HCT116 (cell line): ENCODE measurements at regions not wholly inside any gene's neighbourhood (a gene's known extent, or its start where the extent isn't known, plus 50 kb on each side); places are given as distances from the start of the nearest gene placed in this dataset.

Experiments used
- ATAC-seq: fragments of 200-7000 bp; cut with Tn5 transposase; 2 replicates; pipeline ENCODE4 v1.9.1; 2020; ENCODE audit warnings: mild to moderate bottlenecking, moderate library complexity
- BruUV-seq: library from RNA; stranded (reverse); fragments of 400-500 nt; replicated peaks from 2 replicates; lab custom pipeline; 2021; lab: Mats Ljungman, UMichigan
- CTCF ChIA-PET: fragments of 300-600 bp; sonication (Branson Sonifier 250); formaldehyde crosslinking; loops from one replicate; lab custom pipeline; 2021; ENCODE audit warnings: antibody characterized with exemption; lab: Charles Lee
- POLR2A ChIA-PET: fragments of 300-600, 350-600 bp; sonication (Branson Sonifier 250); formaldehyde crosslinking; loops from one replicate; lab custom pipeline; 2021; ENCODE audit warnings: antibody characterized with exemption; lab: Charles Lee
- RAD21 ChIA-PET, 2 experiments: fragments of 300-600 bp; sonication (Branson Sonifier 250); formaldehyde crosslinking; loops; one replicate each; lab custom pipeline; 2023; ENCODE audit warnings: low total read pairs in 2 of 2; ENCODE audit not compliant: uncharacterized antibody in 2 of 2, unreplicated experiment in 2 of 2, low non-redundant PET in 1 of 2; lab: Charles Lee
- DNase-seq: peaks from one replicate; pipeline ENCODE4 v3.0.0-alpha.2; 2010; ENCODE audit warnings: low read depth, low spot score
- H2AFZ ChIP-seq: fragments of 200-600 bp; shearing (Covaris generic), sonication (generic); 2 replicates; pipeline ENCODE4 v1.6.1; 2017; ENCODE audit warnings: low read depth, mixed run types, mixed read lengths, antibody characterized with exemption, low read length; ENCODE audit not compliant: poor library complexity, severe bottlenecking
- H3K27ac ChIP-seq: 2 replicates; pipeline ENCODE4 v1.5.1; 2012; ENCODE audit warnings: low read depth, low read length
- H3K27me3 ChIP-seq: fragments of 200-600 bp; sonication (generic); 2 replicates; pipeline ENCODE4 v1.6.1; 2016; ENCODE audit warnings: mixed run types, low read length, mixed read lengths; ENCODE audit not compliant: insufficient read depth
- H3K36me3 ChIP-seq, 2 experiments: fragments of 200-500 bp in 1 of 2; fragments of 200-600 bp in 1 of 2; sonication (Bioruptor generic) in 1 of 2; sonication (generic) in 1 of 2; 2 replicates each; pipeline versions ENCODE4 v1.5.1 to v1.6.1; 2014 to 2016; ENCODE audit warnings: low read length in 2 of 2, inconsistent platforms in 1 of 2, mixed read lengths in 1 of 2, mixed run types in 1 of 2; ENCODE audit not compliant: insufficient read depth in 2 of 2, control insufficient read depth in 1 of 2
- H3K4me1 ChIP-seq, 2 experiments: fragments of 200-600 bp in 1 of 2; sonication (generic) in 1 of 2; 2 replicates each; pipeline versions ENCODE4 v1.5.1 to v1.6.1; 2012 to 2017; ENCODE audit warnings: low read length in 2 of 2, inconsistent platforms in 1 of 2, mild to moderate bottlenecking in 1 of 2, mixed read lengths in 1 of 2, mixed run types in 1 of 2, moderate library complexity in 1 of 2; ENCODE audit not compliant: insufficient read depth in 2 of 2, control insufficient read depth in 1 of 2
- H3K4me2 ChIP-seq: fragments of 200-600 bp; sonication (generic); 2 replicates; pipeline ENCODE4 v1.6.1; 2017; ENCODE audit warnings: mixed run types, low read length, mixed read lengths
- H3K4me3 ChIP-seq, 2 experiments: fragments of 200-600 bp in 1 of 2; sonication (generic) in 1 of 2; replicated peaks in 1 of 2; 2 replicates each; pipeline ENCODE4 v1.5.1; 2011 to 2016; ENCODE audit warnings: low read length in 2 of 2, control low read depth in 1 of 2, low read depth in 1 of 2, mild to moderate bottlenecking in 1 of 2, mixed read lengths in 1 of 2, mixed run types in 1 of 2
- H3K79me2 ChIP-seq: fragments of 200-600 bp; sonication (generic); 2 replicates; pipeline ENCODE4 v1.6.1; 2017; ENCODE audit warnings: mild to moderate bottlenecking, mixed run types, low read length, moderate library complexity, mixed read lengths; ENCODE audit not compliant: insufficient read depth
- H3K9ac ChIP-seq: fragments of 200-600 bp; sonication (generic); 2 replicates; pipeline ENCODE4 v1.6.1; 2016; ENCODE audit warnings: low read length, mixed read lengths
- H3K9me2 ChIP-seq: fragments of 200-600 bp; sonication (generic), shearing (Covaris generic); 2 replicates; pipeline ENCODE4 v1.6.1; 2017; ENCODE audit warnings: mixed run types, mild to moderate bottlenecking, moderate library complexity; ENCODE audit not compliant: insufficient read depth
- H3K9me3 ChIP-seq, 2 experiments: fragments of 200-500 bp in 1 of 2; fragments of 200-600 bp in 1 of 2; sonication (Bioruptor generic) in 1 of 2; sonication (generic) in 1 of 2; 2 replicates each; pipeline ENCODE4 v1.6.1; 2014 to 2017; ENCODE audit warnings: low read length in 2 of 2, mixed read lengths in 2 of 2, inconsistent platforms in 1 of 2, low read depth in 1 of 2, mild to moderate bottlenecking in 1 of 2, mixed run types in 1 of 2, moderate library complexity in 1 of 2; ENCODE audit not compliant: control insufficient read depth in 1 of 2, insufficient read depth in 1 of 2
- H4K20me1 ChIP-seq: fragments of 200-600 bp; sonication (generic), shearing (Covaris generic); 2 replicates; pipeline ENCODE4 v1.6.1; 2017; ENCODE audit warnings: mixed run types, mild to moderate bottlenecking, moderate library complexity; ENCODE audit not compliant: insufficient read depth
- CBX3 ChIP-seq: IDR thresholded peaks from 2 replicates; pipeline ENCODE4 v1.6.1; 2012; ENCODE audit warnings: low read depth
- ELF1 ChIP-seq: IDR thresholded peaks from 2 replicates; pipeline ENCODE4 v1.6.1; 2012; ENCODE audit warnings: low read depth, borderline replicate concordance
- EZH2 ChIP-seq: fragments of 200-600 bp; sonication (generic); IDR thresholded peaks from 2 replicates; pipeline ENCODE4 v1.6.1; 2017; ENCODE audit warnings: antibody characterized with exemption, mixed run types
- EZH2phosphoT487 ChIP-seq: fragments of 200-600 bp; IDR thresholded peaks from 2 replicates; pipeline ENCODE4 v1.6.1; 2018; ENCODE audit warnings: antibody characterized with exemption, borderline replicate concordance
- POLR2A ChIP-seq: IDR thresholded peaks from 2 replicates; pipeline ENCODE4 v1.7.0; 2011; ENCODE audit warnings: borderline replicate concordance; ENCODE audit not compliant: insufficient read depth, insufficient read length; ENCODE audit errors: extremely low read depth
- POLR2AphosphoS5 ChIP-seq: IDR thresholded peaks from 2 replicates; pipeline ENCODE4 v1.6.1; 2011; ENCODE audit warnings: mild to moderate bottlenecking, low read depth, low read length, moderate library complexity
- REST ChIP-seq: IDR thresholded peaks from 2 replicates; pipeline ENCODE4 v1.6.1; 2012; ENCODE audit warnings: low read depth
- SRF ChIP-seq: IDR thresholded peaks from 2 replicates; pipeline ENCODE4 v1.6.1; 2012; ENCODE audit warnings: low read depth
- ZFX ChIP-seq: fragments of 450-650 bp; IDR thresholded peaks from 2 replicates; pipeline ENCODE4 v1.6.1; 2017
- ZNF274 ChIP-seq: fragments of 200-500 bp; sonication (Bioruptor generic); IDR thresholded peaks from 2 replicates; pipeline ENCODE4 v1.6.1; 2014; ENCODE audit warnings: mild to moderate bottlenecking, low read depth, low read length, inconsistent platforms
- intact Hi-C: fragments of 100-400 bp; cut with micrococcal nuclease; formaldehyde crosslinking; loops from 2 replicates; pipeline ENCODE4 v1.10.0; 2022
- TF ChIP-seq, protein P1 (sequence below), 3 experiments: fragments of 200-600 bp in 1 of 3; sonication (generic) in 1 of 3; IDR thresholded peaks in 2 of 3; conservative IDR thresholded peaks in 1 of 3; 2 replicates each; pipeline ENCODE4 v1.5.1; 2012 to 2017; ENCODE audit warnings: low read depth in 2 of 3, low read length in 2 of 3, antibody characterized with exemption in 1 of 3, borderline replicate concordance in 1 of 3, control low read depth in 1 of 3, mild to moderate bottlenecking in 1 of 3, mixed read lengths in 1 of 3, mixed run types in 1 of 3, moderate library complexity in 1 of 3; ENCODE audit not compliant: insufficient read depth in 1 of 3

DNA sequence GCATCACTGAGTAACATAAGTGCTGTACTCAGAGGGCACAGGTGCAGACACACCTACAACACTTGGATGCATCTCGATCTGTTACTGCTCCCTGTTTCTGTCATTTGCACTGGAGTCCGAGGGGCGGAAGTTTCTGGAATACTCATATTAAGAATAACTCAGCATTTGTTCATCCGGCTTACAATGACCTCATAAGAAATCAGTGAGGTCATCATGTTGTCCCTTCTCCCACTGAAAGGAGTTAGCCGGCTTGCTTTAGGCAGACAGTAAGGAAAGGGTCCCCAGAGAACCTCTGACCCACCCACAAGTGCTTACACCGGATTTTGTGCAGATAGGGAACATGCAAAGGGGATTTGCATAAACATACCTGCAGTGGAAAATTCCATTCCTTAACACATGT is 344.7 kb downstream of the HAPSTR1 start:
- DNase-seq = no peak
- no peak for TF ChIP-seq EZH2phosphoT487
- no peak for TF ChIP-seq ZFX
- no peak for TF ChIP-seq EZH2
- no peak for TF ChIP-seq SRF
- TF ChIP-seq, protein P1, sequence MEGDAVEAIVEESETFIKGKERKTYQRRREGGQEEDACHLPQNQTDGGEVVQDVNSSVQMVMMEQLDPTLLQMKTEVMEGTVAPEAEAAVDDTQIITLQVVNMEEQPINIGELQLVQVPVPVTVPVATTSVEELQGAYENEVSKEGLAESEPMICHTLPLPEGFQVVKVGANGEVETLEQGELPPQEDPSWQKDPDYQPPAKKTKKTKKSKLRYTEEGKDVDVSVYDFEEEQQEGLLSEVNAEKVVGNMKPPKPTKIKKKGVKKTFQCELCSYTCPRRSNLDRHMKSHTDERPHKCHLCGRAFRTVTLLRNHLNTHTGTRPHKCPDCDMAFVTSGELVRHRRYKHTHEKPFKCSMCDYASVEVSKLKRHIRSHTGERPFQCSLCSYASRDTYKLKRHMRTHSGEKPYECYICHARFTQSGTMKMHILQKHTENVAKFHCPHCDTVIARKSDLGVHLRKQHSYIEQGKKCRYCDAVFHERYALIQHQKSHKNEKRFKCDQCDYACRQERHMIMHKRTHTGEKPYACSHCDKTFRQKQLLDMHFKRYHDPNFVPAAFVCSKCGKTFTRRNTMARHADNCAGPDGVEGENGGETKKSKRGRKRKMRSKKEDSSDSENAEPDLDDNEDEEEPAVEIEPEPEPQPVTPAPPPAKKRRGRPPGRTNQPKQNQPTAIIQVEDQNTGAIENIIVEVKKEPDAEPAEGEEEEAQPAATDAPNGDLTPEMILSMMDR (IDR thresholded peaks at IDR 0.05 in 2 of 3, conservative IDR thresholded peaks at IDR 0.05 in 1 of 3; ENCODE audit: borderline replicate concordance in 1 of 3, insufficient read depth in 1 of 3, low read depth in 2 of 3, low read length in 2 of 3) = no peak
- no peak for TF ChIP-seq CBX3
- TF ChIP-seq ELF1 = no peak
- TF ChIP-seq ZNF274 = no peak
- no peak for TF ChIP-seq POLR2A
- TF ChIP-seq POLR2AphosphoS5 = no peak
- TF ChIP-seq REST = no peak
- BruUV-seq = no TSS peak
- ChIA-PET CTCF (no interaction called here), POLR2A (no interaction called here), RAD21 (no interaction called here)
- H3K9ac ChIP-seq = no peak overlapping the region
- no peak overlapping the region for H2AFZ ChIP-seq
- no peak overlapping the region for H3K4me2 ChIP-seq
- intact Hi-C loops = no loop called here
- no peak overlapping the region for H3K27ac ChIP-seq
- H3K27me3 ChIP-seq = peaks cover 18% of the 10 kb centered on the region; the same call in 1 of the 2 replicates
- H3K9me2 ChIP-seq = no peaks in the 10 kb centered on the region
- no peaks in the 10 kb centered on the region for H3K4me1 ChIP-seq
- ATAC-seq = no peak
- H3K9me3 ChIP-seq = no peaks in the 10 kb centered on the region
- H3K4me3 ChIP-seq = no peak overlapping the region
- no peaks in the 10 kb centered on the region; the same call in 1 of the 2 replicates for H4K20me1 ChIP-seq
- no peaks in the 10 kb centered on the region for H3K36me3 ChIP-seq
- no peaks in the 10 kb centered on the region for H3K79me2 ChIP-seq
